Osteocyte (in vitro differentiated cells): ENCODE measurements at regions not wholly inside any gene's neighbourhood (a gene's known extent, or its start where the extent isn't known, plus 50 kb on each side); places are given as distances from the start of the nearest gene placed in this dataset.
"Not testable (repeated sequence)": the region's sequence is repeated elsewhere in the genome, so short reads cannot be mapped to it uniquely, and the experiment has no call there.

Experiments
- DNase-seq: peaks from one replicate; pipeline ENCODE4 v3.0.0; 2021; ENCODE audit warnings: mixed read lengths; ENCODE audit not compliant: unreplicated experiment; ENCODE audit errors: extremely low spot score
- H3K27ac Mint-ChIP-seq: one replicate; pipeline ENCODE4 v1.8.0; 2021; ENCODE audit warnings: mild to moderate bottlenecking, mixed read lengths; ENCODE audit not compliant: unreplicated experiment
- H3K27me3 Mint-ChIP-seq: one replicate; pipeline ENCODE4 v1.8.0; 2021; ENCODE audit warnings: mixed read lengths; ENCODE audit not compliant: unreplicated experiment
- H3K36me3 Mint-ChIP-seq: one replicate; pipeline ENCODE4 v1.8.0; 2021; ENCODE audit warnings: mixed read lengths; ENCODE audit not compliant: unreplicated experiment
- H3K4me1 Mint-ChIP-seq: one replicate; pipeline ENCODE4 v1.8.0; 2021; ENCODE audit warnings: mixed read lengths; ENCODE audit not compliant: unreplicated experiment
- H3K4me3 Mint-ChIP-seq: one replicate; pipeline ENCODE4 v1.8.0; 2021; ENCODE audit warnings: mild to moderate bottlenecking, moderate library complexity, mixed read lengths; ENCODE audit not compliant: unreplicated experiment
- H3K9me3 Mint-ChIP-seq: one replicate; pipeline ENCODE4 v1.8.0; 2021; ENCODE audit warnings: mixed read lengths; ENCODE audit not compliant: unreplicated experiment
- CTCF ChIP-seq: fragments of 200-600 bp; sonication (generic); IDR thresholded peaks from 2 replicates; pipeline ENCODE4 v1.5.0; 2021; ENCODE audit warnings: antibody characterized with exemption, mild to moderate bottlenecking, moderate library complexity

- no peak overlapping the region for H3K27ac Mint-ChIP-seq
- no peak for TF ChIP-seq CTCF
Observed at GRCh38 chr22:35484651-35485556, 55.7 kb upstream of the RASD2 start.

DNA sequence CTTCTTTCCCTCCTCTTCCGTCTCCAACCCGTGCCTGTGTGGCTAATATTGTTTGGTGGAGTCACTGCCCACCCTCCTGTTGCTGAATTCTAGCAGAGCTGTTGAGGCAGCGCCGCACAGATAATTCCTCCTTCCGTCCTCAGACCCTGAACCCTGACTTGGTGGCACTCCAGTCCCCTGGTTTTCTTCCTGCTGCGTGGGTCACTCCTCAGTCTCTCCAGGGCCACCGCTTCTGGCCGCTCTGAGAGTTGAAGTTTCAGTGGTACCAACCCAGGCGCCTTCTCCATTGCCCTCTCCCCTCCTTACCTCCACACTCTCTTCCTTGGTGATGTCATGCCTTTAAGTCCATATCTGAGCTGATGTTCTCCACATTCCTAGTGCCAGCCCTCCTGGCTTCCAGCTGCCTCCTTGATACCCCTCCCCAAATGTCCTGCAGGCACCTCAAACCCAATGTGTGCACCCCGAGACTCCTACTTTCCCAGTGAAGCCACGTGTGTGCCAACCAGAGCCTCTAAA lies 54.5 kb upstream of the RASD2 start:
- H3K4me1 Mint-ChIP-seq, result peaks cover 3% of the 10 kb centered on the region

More at GRCh38 chr22:35484651-35485556, 55.7 kb upstream of the RASD2 start:
- no peak overlapping the region for H3K4me3 Mint-ChIP-seq
- H3K9me3 Mint-ChIP-seq, result no peaks in the 10 kb centered on the region
- H3K27me3 Mint-ChIP-seq, result peaks cover 30% of the 10 kb centered on the region
- no peaks in the 10 kb centered on the region for H3K36me3 Mint-ChIP-seq
- peaks cover 10% of the 10 kb centered on the region for H3K4me1 Mint-ChIP-seq
- DNase-seq, result no peak

DNA sequence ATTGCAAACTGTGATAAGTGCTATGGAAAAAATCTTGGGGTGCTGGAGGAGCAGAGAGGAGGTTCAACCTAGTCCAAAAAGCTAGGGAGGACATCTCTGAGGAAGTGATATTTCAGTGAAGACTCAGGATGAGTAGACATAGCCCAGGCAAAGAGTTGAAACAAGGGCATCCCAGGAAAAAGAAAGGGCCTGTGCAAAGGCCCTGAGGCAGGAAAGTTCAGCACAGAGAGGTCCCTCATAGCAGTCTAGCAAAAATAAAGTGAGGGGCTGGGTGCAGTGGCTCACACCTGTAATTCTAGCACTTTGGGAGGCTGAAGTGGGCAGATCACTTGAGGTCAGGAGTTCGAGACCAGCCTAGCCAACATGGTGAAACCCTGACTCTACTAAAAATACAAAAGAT lies 53.0 kb upstream of the RASD2 start:
- peaks cover 31% of the 10 kb centered on the region for H3K27me3 Mint-ChIP-seq
- DNase-seq, H3K27ac Mint-ChIP-seq, H3K9me3 Mint-ChIP-seq, H3K4me1 Mint-ChIP-seq, H3K36me3 Mint-ChIP-seq, H3K4me3 Mint-ChIP-seq: not testable (repeated sequence)

More for the DNA sequence above, 54.5 kb upstream of the RASD2 start:
- Mint-ChIP-seq H3K27me3 (peaks cover 32% of the 10 kb centered on the region), H3K4me3 (no peak overlapping the region), H3K27ac (no peak overlapping the region), H3K36me3 (no peaks in the 10 kb centered on the region), H3K9me3 (no peaks in the 10 kb centered on the region)
- no peak for TF ChIP-seq CTCF
- DNase-seq, result no peak

DNA sequence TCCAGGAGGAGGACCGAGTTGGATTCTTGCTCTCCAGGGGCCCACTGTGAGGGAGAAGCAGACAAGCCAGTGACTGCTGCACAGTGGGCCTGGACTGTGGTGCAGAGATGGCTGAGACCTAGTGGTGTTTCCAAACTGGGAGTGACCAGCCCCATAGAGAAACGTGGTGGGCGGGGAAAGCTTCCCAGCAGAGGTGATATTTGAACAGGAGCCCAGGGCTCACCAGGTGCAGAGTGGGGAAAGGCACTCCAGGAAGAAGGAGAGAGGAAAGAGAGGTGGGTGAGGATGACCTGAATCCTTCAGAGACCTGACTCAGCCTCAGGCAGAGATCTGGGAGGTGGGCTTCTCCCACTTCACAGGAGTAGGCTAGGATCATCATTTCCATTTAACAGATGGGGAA lies 52.1 kb upstream of the RASD2 start:
- Mint-ChIP-seq H3K9me3 (no peaks in the 10 kb centered on the region), H3K4me3 (no peak overlapping the region), H3K27ac (no peak overlapping the region), H3K4me1 (no peaks in the 10 kb centered on the region), H3K36me3 (no peaks in the 10 kb centered on the region), H3K27me3 (peaks cover 35% of the 10 kb centered on the region)
- no peak for TF ChIP-seq CTCF
- no peak for DNase-seq

DNA sequence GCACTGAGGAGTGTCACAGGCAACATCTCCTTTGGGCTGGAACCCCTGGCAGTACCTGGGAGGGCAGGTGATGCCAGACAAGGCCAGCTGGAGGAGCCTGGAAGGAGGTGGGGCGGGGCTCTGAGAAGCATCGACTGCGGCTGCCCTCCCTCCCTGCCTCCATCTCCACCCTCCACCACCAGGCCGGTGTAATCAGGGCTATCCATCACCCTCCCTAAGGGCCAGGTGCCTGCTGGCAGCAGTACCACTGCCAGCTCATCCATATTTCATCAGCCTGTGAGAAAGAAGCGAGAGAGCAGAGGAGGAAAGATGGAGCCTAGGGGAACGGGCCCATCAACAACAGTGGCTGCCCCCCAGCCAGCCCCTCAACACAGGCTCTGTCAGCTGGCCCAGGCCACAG lies 51.4 kb upstream of the RASD2 start:
- Mint-ChIP-seq H3K4me1 (no peaks in the 10 kb centered on the region), H3K27me3 (peaks cover 37% of the 10 kb centered on the region), H3K27ac (no peak overlapping the region), H3K4me3 (no peak overlapping the region), H3K9me3 (no peaks in the 10 kb centered on the region), H3K36me3 (no peaks in the 10 kb centered on the region)
- no peak for DNase-seq
- no peak for TF ChIP-seq CTCF
